GM10266 (cell line): ENCODE measurements at regions not wholly inside any gene's neighbourhood (a gene's known extent, or its start where the extent isn't known, plus 50 kb on each side); places are given as distances from the start of the nearest gene placed in this dataset.

Experiments
- DNase-seq: peaks from one replicate; pipeline ENCODE4 v3.0.0; 2012; ENCODE audit errors: extremely low spot score
- CTCF ChIP-seq: IDR thresholded peaks from 2 replicates; pipeline ENCODE4 v1.5.1; 2012; ENCODE audit warnings: mild to moderate bottlenecking, low read depth; ENCODE audit not compliant: control insufficient read depth, insufficient read depth; ENCODE audit errors: missing control alignments

DNA sequence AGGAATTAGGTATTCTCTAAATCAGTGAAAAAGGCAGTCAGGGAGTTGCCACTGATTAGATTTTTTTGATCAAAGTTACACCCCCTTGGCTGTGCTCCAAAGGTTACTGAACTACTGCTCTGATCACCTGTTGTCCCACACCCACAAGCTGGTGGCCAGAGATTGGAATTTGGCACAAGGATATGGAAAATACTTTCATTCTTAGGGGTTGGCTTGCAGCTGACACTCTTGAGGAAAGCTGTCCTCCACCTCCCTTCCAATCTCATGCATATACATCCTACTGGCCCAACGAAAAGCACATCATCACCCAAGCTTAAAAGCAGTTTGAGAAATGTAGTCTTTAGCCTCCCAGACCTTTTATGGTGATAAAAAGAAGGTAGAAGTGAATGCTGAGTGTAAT is 329.5 kb upstream of the CHAC2 start:
- no peak for DNase-seq
- no peak for TF ChIP-seq CTCF

GRCh38 chr2:53437371-53437770 is 330.2 kb upstream of the CHAC2 start:
- DNase-seq = no peak
- no peak for TF ChIP-seq CTCF

- no peak for TF ChIP-seq CTCF
Observed at GRCh38 chr2:53436882-53437281, 330.7 kb upstream of the CHAC2 start.

DNA sequence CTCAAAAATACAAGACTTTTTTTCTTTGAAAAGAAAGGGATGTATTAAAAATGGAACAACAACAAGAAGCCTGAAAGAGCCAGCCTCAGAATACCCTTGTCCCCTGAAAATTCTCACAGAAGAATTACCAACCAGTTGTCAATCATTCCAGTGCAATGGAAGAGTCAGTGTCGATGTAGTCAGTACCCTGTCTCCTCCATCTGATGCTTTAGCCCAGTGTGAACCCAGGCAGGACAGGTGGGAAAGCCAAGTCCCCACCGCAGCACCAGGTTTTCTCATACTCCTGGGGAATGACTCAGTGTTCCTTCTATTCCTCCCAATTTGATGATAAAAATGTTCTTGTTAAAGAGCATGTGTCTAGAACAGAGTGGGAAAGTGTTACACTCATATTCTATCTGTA is 332.0 kb upstream of the CHAC2 start:
- no peak for DNase-seq
- no peak for TF ChIP-seq CTCF

More at GRCh38 chr2:53436882-53437281, 330.7 kb upstream of the CHAC2 start:
- DNase-seq = no peak

GRCh38 chr2:53434466-53434865 is 333.1 kb upstream of the CHAC2 start:
- no peak for DNase-seq

DNA sequence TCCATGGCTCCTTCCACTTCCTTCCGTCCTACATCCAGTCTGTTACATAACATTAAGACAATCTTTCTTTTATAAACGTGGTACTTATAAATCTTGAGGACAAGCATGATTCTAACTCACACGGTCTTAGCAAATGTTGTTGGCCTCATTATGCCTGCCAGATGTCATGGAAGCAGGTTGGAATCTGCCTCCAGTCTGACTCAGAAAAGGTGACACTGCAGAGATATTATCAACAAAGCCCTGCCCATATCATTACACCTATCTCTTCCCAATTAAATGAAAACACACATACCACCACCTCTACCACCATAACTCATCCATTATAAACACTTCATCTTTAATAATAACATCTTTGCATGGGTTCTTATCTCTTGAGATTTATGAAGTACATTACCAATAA is 334.7 kb upstream of the CHAC2 start:
- no peak for TF ChIP-seq CTCF
- no peak for DNase-seq

More at GRCh38 chr2:53434466-53434865, 333.1 kb upstream of the CHAC2 start:
- no peak for TF ChIP-seq CTCF

DNA sequence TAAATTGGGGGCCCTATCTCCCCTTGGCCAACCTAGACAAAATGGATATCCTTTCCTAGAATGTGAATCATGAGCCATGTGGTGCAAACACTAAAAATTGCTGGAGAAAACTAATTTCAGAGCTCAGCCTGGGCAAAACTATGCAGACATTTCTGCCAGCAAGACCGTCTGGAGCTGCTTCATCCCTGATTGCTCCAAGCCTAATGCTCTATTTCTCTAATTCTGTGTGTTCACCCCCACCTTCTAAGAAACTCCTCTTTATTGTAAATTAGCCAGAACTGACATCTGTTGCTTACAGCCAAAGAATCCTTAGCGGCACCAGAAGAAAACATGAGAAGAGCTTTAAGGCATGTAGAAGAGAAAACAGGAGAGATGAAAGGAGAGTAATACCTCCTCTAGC is 337.7 kb upstream of the CHAC2 start:
- no peak for DNase-seq
- TF ChIP-seq CTCF = no peak
